MM.1S (cell line): ENCODE measurements at regions not wholly inside any gene's neighbourhood (a gene's known extent, or its start where the extent isn't known, plus 50 kb on each side); places are given as distances from the start of the nearest gene placed in this dataset.

ENCODE experiments used
- DNase-seq: peaks from one replicate; pipeline ENCODE4 v3.0.0-alpha.2; 2015
- H2AFZ ChIP-seq: fragments of 300-600 bp; sonication (generic); 2 replicates; pipeline ENCODE4 v1.6.0; 2016; ENCODE audit warnings: antibody characterized with exemption, low read length
- H3F3A ChIP-seq: fragments of 300-600 bp; sonication (generic); 2 replicates; pipeline ENCODE4 v1.6.1; 2016; ENCODE audit warnings: mild to moderate bottlenecking, antibody characterized with exemption, low read length, moderate library complexity, mixed read lengths; ENCODE audit not compliant: insufficient read depth
- H3K27ac ChIP-seq: fragments of 300-600 bp; sonication (generic); 2 replicates; pipeline ENCODE4 v1.5.1; 2016; ENCODE audit warnings: mild to moderate bottlenecking, low read length
- H3K27me3 ChIP-seq: fragments of 300-600 bp; sonication (generic); replicated peaks from 2 replicates; pipeline ENCODE4 v1.6.0; 2016; ENCODE audit warnings: low read length; ENCODE audit not compliant: insufficient read depth
- H3K36me3 ChIP-seq: fragments of 300-600 bp; sonication (generic); replicated peaks from 2 replicates; pipeline ENCODE4 v1.6.1; 2016; ENCODE audit warnings: mild to moderate bottlenecking, low read length, mixed read lengths; ENCODE audit not compliant: insufficient read depth
- H3K4me1 ChIP-seq: fragments of 300-600 bp; sonication (generic); 2 replicates; pipeline ENCODE4 v1.6.1; 2016; ENCODE audit warnings: low read length, mixed read lengths
- H3K4me2 ChIP-seq: fragments of 300-600 bp; sonication (generic); 2 replicates; pipeline ENCODE4 v1.6.0; 2016; ENCODE audit warnings: low read depth, low read length
- H3K4me3 ChIP-seq: fragments of 300-600 bp; sonication (generic); 2 replicates; pipeline ENCODE4 v1.5.1; 2016; ENCODE audit warnings: low read length, mixed read lengths
- H3K79me2 ChIP-seq: fragments of 300-600 bp; sonication (generic); 2 replicates; pipeline ENCODE4 v1.6.1; 2016; ENCODE audit warnings: mixed run types, low read length, mixed read lengths
- H3K9ac ChIP-seq: fragments of 300-600 bp; sonication (generic); 2 replicates; pipeline ENCODE4 v1.6.1; 2016; ENCODE audit warnings: low read length, mixed read lengths
- H3K9me2 ChIP-seq: fragments of 300-600 bp; sonication (generic); replicated peaks from 2 replicates; pipeline ENCODE4 v1.6.1; 2016; ENCODE audit warnings: mild to moderate bottlenecking, low read length, mixed read lengths; ENCODE audit not compliant: insufficient read depth
- H3K9me3 ChIP-seq: fragments of 300-600 bp; sonication (generic); replicated peaks from 2 replicates; pipeline ENCODE4 v1.6.1; 2016; ENCODE audit warnings: mild to moderate bottlenecking, low read length, mixed read lengths; ENCODE audit not compliant: insufficient read depth
- H4K20me1 ChIP-seq: fragments of 300-600 bp; sonication (generic); 2 replicates; pipeline ENCODE4 v1.6.1; 2016; ENCODE audit warnings: mild to moderate bottlenecking, low read length, moderate library complexity, mixed read lengths; ENCODE audit not compliant: insufficient read depth
- CTCF ChIP-seq: fragments of 300-600 bp; sonication (generic); IDR thresholded peaks from 2 replicates; pipeline ENCODE4 v1.5.1; 2016; ENCODE audit warnings: antibody characterized with exemption, low read length, mixed read lengths
- EZH2 ChIP-seq: fragments of 300-600 bp; sonication (generic); optimal IDR thresholded peaks from 2 replicates; pipeline ENCODE3; 2017; ENCODE audit warnings: low read depth, mild to moderate bottlenecking, antibody characterized with exemption, low read length, mixed read lengths
- EZH2phosphoT487 ChIP-seq: fragments of 300-600 bp; sonication (generic); IDR thresholded peaks from 2 replicates; pipeline ENCODE4 v1.6.1; 2018; ENCODE audit warnings: antibody characterized with exemption, low read length

GRCh38 chr5:12793373-12793772 lies 889.1 kb upstream of the CTNND2 start:
- H2AFZ ChIP-seq: no peak overlapping the region
- H3K9me2 ChIP-seq: no peaks in the 10 kb centered on the region
- H3K4me2 ChIP-seq: no peak overlapping the region
- H3K9ac ChIP-seq: no peak overlapping the region
- H3K27ac ChIP-seq: no peak overlapping the region
- no peaks in the 10 kb centered on the region for H3K36me3 ChIP-seq
- H4K20me1 ChIP-seq: no peaks in the 10 kb centered on the region
- H3K79me2 ChIP-seq: no peaks in the 10 kb centered on the region
- DNase-seq: no peak
- H3K4me3 ChIP-seq: no peak overlapping the region
- H3K27me3 ChIP-seq: no peaks in the 10 kb centered on the region
- no peaks in the 10 kb centered on the region for H3F3A ChIP-seq
- H3K9me3 ChIP-seq: no peaks in the 10 kb centered on the region
- no peaks in the 10 kb centered on the region for H3K4me1 ChIP-seq
- TF ChIP-seq CTCF (no peak), EZH2phosphoT487 (no peak), EZH2 (no peak)

- TF ChIP-seq EZH2 (no peak), CTCF (no peak), EZH2phosphoT487 (no peak)
These were observed 876.3 kb upstream of the CTNND2 start for GRCh38 chr5:12780536-12780935.

DNA sequence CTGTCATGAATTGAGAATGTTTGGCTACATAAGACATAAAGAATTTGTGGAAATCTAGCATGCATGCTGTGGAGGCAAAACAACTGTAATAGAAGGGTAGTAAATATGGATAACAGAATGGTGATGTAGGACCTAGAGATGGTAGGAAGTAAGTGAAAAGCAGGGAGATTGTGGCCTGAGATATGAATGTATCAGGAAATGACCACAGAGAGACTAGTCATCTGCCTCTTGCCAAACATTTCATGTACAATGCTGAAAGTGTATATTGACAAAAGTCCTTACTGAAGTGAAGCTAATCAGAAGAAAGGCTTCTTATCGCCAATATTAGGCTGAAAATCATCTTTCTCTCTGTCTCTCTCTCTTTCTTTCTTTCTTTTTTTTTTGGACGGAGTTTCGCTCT lies 873.1 kb upstream of the CTNND2 start:
- Histone ChIP-seq H3K4me3 (no peak overlapping the region), H3K27me3 (no peaks in the 10 kb centered on the region), H3K36me3 (no peaks in the 10 kb centered on the region), H3K79me2 (no peaks in the 10 kb centered on the region), H3F3A (no peaks in the 10 kb centered on the region), H3K27ac (no peak overlapping the region), H3K4me1 (no peaks in the 10 kb centered on the region), H3K9ac (no peak overlapping the region), H3K9me2 (no peaks in the 10 kb centered on the region), H3K9me3 (no peaks in the 10 kb centered on the region), H3K4me2 (no peak overlapping the region), H4K20me1 (no peaks in the 10 kb centered on the region), H2AFZ (no peak overlapping the region)
- DNase-seq: no peak
- TF ChIP-seq CTCF: no peak
- no peak for TF ChIP-seq EZH2

More at GRCh38 chr5:12780536-12780935, 876.3 kb upstream of the CTNND2 start:
- no peaks in the 10 kb centered on the region for H3K4me1 ChIP-seq
- no peaks in the 10 kb centered on the region for H3K79me2 ChIP-seq
- H3K4me3 ChIP-seq: no peak overlapping the region
- no peaks in the 10 kb centered on the region for H3K36me3 ChIP-seq
- no peak for DNase-seq
- H3K27me3 ChIP-seq: no peaks in the 10 kb centered on the region
- H3K27ac ChIP-seq: no peak overlapping the region
- H3K9me3 ChIP-seq: no peaks in the 10 kb centered on the region
- H3K9me2 ChIP-seq: no peaks in the 10 kb centered on the region
- H2AFZ ChIP-seq: no peak overlapping the region
- H3F3A ChIP-seq: no peaks in the 10 kb centered on the region
- H4K20me1 ChIP-seq: no peaks in the 10 kb centered on the region
- no peak overlapping the region for H3K9ac ChIP-seq
- no peak overlapping the region for H3K4me2 ChIP-seq

DNA sequence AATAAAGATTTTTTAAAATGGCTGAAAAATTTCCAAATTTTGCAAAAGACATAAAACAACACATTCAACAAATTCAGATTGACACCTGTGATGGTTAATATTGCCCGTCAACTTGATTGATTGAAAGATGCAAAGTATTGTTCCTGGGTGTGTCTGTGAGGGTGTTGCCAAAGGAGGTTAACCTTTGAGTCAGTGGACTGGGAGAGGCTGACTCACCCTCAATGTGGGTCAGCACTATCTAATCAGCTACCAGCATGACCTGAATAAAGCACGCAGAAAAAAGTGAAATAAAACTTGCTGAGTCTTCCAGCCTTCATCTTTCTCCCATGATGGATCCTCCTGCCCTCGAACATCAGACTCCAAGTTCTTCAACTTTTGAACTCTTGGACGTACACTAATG lies 868.0 kb upstream of the CTNND2 start:
- Histone ChIP-seq H3K4me1 (no peaks in the 10 kb centered on the region), H3K27ac (no peak overlapping the region), H2AFZ (no peak overlapping the region), H3K4me2 (no peak overlapping the region), H3K9me3 (no peaks in the 10 kb centered on the region), H3K27me3 (no peaks in the 10 kb centered on the region), H3K9me2 (no peaks in the 10 kb centered on the region), H3K9ac (no peak overlapping the region), H3K36me3 (no peaks in the 10 kb centered on the region), H3F3A (no peaks in the 10 kb centered on the region), H4K20me1 (no peaks in the 10 kb centered on the region), H3K79me2 (no peaks in the 10 kb centered on the region), H3K4me3 (no peak overlapping the region)
- TF ChIP-seq CTCF (no peak), EZH2 (no peak), EZH2phosphoT487 (no peak)
- DNase-seq: no peak
